Neural cell (in vitro differentiated cells): ENCODE measurements at regions not wholly inside any gene's neighbourhood (a gene's known extent, or its start where the extent isn't known, plus 50 kb on each side); places are given as distances from the start of the nearest gene placed in this dataset.

Experiments
- H2AFZ ChIP-seq: fragments of 200-600, 300-800 bp; sonication (generic), shearing (Covaris generic); 2 replicates; pipeline ENCODE4 v1.6.0; 2014; ENCODE audit warnings: low read depth, mild to moderate bottlenecking, antibody characterized with exemption, low read length, moderate library complexity
- H3F3A ChIP-seq: fragments of 200-600 bp; shearing (Covaris generic); 2 replicates; pipeline ENCODE4 v1.6.1; 2016; ENCODE audit warnings: mild to moderate bottlenecking, moderate library complexity, mixed read lengths, antibody characterized with exemption, low read length; ENCODE audit not compliant: insufficient read depth, poor library complexity, severe bottlenecking
- H3K27ac ChIP-seq: fragments of 200-600, 300-800 bp; sonication (generic), shearing (Covaris generic); 2 replicates; pipeline ENCODE4 v1.5.1; 2014; ENCODE audit warnings: mild to moderate bottlenecking, low read length, moderate library complexity
- H3K27me3 ChIP-seq: fragments of 300-800, 200-600 bp; sonication (generic), shearing (Covaris generic); 2 replicates; pipeline ENCODE4 v1.6.0; 2014; ENCODE audit warnings: mild to moderate bottlenecking, low read depth, low read length, moderate library complexity; ENCODE audit not compliant: insufficient read depth
- H3K36me3 ChIP-seq: fragments of 300-800, 200-600 bp; sonication (generic), shearing (Covaris generic); 2 replicates; pipeline ENCODE4 v1.5.1; 2014; ENCODE audit warnings: mild to moderate bottlenecking, antibody characterized with exemption, low read length, moderate library complexity; ENCODE audit not compliant: insufficient read depth
- H3K4me2 ChIP-seq: fragments of 300-800, 200-600 bp; sonication (generic), shearing (Covaris generic); 2 replicates; pipeline ENCODE4 v1.6.0; 2014; ENCODE audit warnings: mild to moderate bottlenecking, low read length
- H3K4me3 ChIP-seq: fragments of 300-800, 200-600 bp; sonication (generic), shearing (Covaris generic); 2 replicates; pipeline ENCODE4 v1.5.1; 2014; ENCODE audit warnings: mild to moderate bottlenecking, low read length, moderate library complexity
- H3K79me2 ChIP-seq: fragments of 200-600 bp; shearing (Covaris generic); replicated peaks from 2 replicates; pipeline ENCODE4 v1.6.0; 2014; ENCODE audit warnings: mild to moderate bottlenecking, low read length, moderate library complexity; ENCODE audit not compliant: insufficient read depth
- H3K9ac ChIP-seq: fragments of 300-800, 200-600 bp; sonication (generic), shearing (Covaris generic); 2 replicates; pipeline ENCODE4 v1.6.1; 2016; ENCODE audit warnings: mild to moderate bottlenecking, low read length, mixed read lengths
- H3K9me2 ChIP-seq: fragments of 200-600 bp; shearing (Covaris generic); 2 replicates; pipeline ENCODE4 v1.6.1; 2016; ENCODE audit warnings: mild to moderate bottlenecking, low read length, mixed read lengths; ENCODE audit not compliant: insufficient read depth
- H3K9me3 ChIP-seq: fragments of 200-600, 300-800 bp; sonication (generic), shearing (Covaris generic); 2 replicates; pipeline ENCODE4 v1.6.1; 2016; ENCODE audit warnings: mild to moderate bottlenecking, mixed run types, low read length, moderate library complexity, mixed read lengths
- H4K20me1 ChIP-seq: fragments of 200-600 bp; shearing (Covaris generic); 2 replicates; pipeline ENCODE4 v1.6.1; 2016; ENCODE audit warnings: mild to moderate bottlenecking, mixed run types; ENCODE audit not compliant: insufficient read depth
- EP300 ChIP-seq: fragments of 450-650 bp; conservative IDR thresholded peaks from 2 replicates; pipeline ENCODE4 v1.6.1; 2014; ENCODE audit warnings: antibody characterized with exemption, mild to moderate bottlenecking, moderate library complexity; ENCODE audit not compliant: poor library complexity, severe bottlenecking
- EZH2 ChIP-seq: fragments of 200-600, 300-800 bp; shearing (Covaris generic), sonication (generic); IDR thresholded peaks from 2 replicates; pipeline ENCODE4 v1.6.1; 2014; ENCODE audit warnings: antibody characterized with exemption, low read length, borderline replicate concordance, mild to moderate bottlenecking; ENCODE audit not compliant: insufficient read depth, poor library complexity, severe bottlenecking
- MXI1 ChIP-seq: fragments of 450-650 bp; conservative IDR thresholded peaks from 2 replicates; pipeline ENCODE4 v1.6.1; 2014; ENCODE audit warnings: antibody characterized with exemption, mild to moderate bottlenecking; ENCODE audit not compliant: poor library complexity, severe bottlenecking
- POLR2AphosphoS5 ChIP-seq: IDR thresholded peaks from 2 replicates; pipeline ENCODE4 v1.6.1; 2012
- RAD21 ChIP-seq: fragments of 450-650 bp; conservative IDR thresholded peaks from 2 replicates; pipeline ENCODE4 v1.6.1; 2014; ENCODE audit warnings: antibody characterized with exemption, mild to moderate bottlenecking, moderate library complexity
- SMC3 ChIP-seq: fragments of 450-650 bp; conservative IDR thresholded peaks from 2 replicates; pipeline ENCODE4 v1.6.1; 2014; ENCODE audit warnings: antibody characterized with exemption, mild to moderate bottlenecking, moderate library complexity; ENCODE audit not compliant: poor library complexity
- TAF1 ChIP-seq: IDR thresholded peaks from 2 replicates; pipeline ENCODE4 v1.6.1; 2012; ENCODE audit warnings: low read depth
- TF ChIP-seq, protein P1 (sequence below): fragments of 450-650 bp; IDR thresholded peaks from 2 replicates; pipeline ENCODE4 v1.5.1; 2014; ENCODE audit warnings: antibody characterized with exemption, mild to moderate bottlenecking, moderate library complexity; ENCODE audit not compliant: poor library complexity, severe bottlenecking
- TF ChIP-seq, protein P2 (sequence below): IDR thresholded peaks from 2 replicates; pipeline ENCODE4 v1.6.1; 2012; ENCODE audit warnings: borderline replicate concordance

DNA sequence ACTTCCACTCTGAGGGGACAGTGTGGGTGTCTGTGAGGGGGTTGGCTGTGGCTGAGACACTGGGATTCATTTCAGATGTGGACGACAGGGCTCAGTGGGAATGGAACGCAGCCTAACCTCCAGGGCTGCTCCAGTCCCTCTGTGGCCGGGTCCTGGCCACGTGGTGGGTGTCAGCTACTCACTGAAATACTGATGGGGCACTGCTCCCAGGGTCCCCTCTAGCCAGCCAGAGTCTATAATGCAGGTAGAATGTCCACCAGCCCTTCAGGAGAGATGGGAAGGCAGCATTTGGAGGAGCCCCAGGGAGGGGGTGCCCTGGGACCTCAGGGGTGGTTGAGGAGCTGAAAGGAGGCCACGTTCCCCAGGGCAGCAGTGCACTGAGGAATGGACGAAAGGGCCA is 87.2 kb upstream of the LANCL2 start:
- Histone ChIP-seq H3K9me2 (no peaks in the 10 kb centered on the region), H3K27ac (no peak overlapping the region), H3K27me3 (no peaks in the 10 kb centered on the region), H3K4me2 (no peak overlapping the region), H2AFZ (no peak overlapping the region), H3F3A (no peaks in the 10 kb centered on the region), H3K9me3 (no peaks in the 10 kb centered on the region), H4K20me1 (no peaks in the 10 kb centered on the region), H3K79me2 (no peaks in the 10 kb centered on the region), H3K9ac (no peak overlapping the region), H3K36me3 (no peaks in the 10 kb centered on the region), H3K4me3 (no peak overlapping the region)
- no peak for TF ChIP-seq POLR2AphosphoS5
- TF ChIP-seq, protein P1, sequence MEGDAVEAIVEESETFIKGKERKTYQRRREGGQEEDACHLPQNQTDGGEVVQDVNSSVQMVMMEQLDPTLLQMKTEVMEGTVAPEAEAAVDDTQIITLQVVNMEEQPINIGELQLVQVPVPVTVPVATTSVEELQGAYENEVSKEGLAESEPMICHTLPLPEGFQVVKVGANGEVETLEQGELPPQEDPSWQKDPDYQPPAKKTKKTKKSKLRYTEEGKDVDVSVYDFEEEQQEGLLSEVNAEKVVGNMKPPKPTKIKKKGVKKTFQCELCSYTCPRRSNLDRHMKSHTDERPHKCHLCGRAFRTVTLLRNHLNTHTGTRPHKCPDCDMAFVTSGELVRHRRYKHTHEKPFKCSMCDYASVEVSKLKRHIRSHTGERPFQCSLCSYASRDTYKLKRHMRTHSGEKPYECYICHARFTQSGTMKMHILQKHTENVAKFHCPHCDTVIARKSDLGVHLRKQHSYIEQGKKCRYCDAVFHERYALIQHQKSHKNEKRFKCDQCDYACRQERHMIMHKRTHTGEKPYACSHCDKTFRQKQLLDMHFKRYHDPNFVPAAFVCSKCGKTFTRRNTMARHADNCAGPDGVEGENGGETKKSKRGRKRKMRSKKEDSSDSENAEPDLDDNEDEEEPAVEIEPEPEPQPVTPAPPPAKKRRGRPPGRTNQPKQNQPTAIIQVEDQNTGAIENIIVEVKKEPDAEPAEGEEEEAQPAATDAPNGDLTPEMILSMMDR = no peak
- TF ChIP-seq SMC3 = no peak
- TF ChIP-seq EZH2 = no peak
- no peak for TF ChIP-seq EP300
- no peak for TF ChIP-seq TAF1
- TF ChIP-seq MXI1 = no peak
- TF ChIP-seq, protein P2, sequence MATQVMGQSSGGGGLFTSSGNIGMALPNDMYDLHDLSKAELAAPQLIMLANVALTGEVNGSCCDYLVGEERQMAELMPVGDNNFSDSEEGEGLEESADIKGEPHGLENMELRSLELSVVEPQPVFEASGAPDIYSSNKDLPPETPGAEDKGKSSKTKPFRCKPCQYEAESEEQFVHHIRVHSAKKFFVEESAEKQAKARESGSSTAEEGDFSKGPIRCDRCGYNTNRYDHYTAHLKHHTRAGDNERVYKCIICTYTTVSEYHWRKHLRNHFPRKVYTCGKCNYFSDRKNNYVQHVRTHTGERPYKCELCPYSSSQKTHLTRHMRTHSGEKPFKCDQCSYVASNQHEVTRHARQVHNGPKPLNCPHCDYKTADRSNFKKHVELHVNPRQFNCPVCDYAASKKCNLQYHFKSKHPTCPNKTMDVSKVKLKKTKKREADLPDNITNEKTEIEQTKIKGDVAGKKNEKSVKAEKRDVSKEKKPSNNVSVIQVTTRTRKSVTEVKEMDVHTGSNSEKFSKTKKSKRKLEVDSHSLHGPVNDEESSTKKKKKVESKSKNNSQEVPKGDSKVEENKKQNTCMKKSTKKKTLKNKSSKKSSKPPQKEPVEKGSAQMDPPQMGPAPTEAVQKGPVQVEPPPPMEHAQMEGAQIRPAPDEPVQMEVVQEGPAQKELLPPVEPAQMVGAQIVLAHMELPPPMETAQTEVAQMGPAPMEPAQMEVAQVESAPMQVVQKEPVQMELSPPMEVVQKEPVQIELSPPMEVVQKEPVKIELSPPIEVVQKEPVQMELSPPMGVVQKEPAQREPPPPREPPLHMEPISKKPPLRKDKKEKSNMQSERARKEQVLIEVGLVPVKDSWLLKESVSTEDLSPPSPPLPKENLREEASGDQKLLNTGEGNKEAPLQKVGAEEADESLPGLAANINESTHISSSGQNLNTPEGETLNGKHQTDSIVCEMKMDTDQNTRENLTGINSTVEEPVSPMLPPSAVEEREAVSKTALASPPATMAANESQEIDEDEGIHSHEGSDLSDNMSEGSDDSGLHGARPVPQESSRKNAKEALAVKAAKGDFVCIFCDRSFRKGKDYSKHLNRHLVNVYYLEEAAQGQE = no peak
- TF ChIP-seq RAD21 = no peak

DNA sequence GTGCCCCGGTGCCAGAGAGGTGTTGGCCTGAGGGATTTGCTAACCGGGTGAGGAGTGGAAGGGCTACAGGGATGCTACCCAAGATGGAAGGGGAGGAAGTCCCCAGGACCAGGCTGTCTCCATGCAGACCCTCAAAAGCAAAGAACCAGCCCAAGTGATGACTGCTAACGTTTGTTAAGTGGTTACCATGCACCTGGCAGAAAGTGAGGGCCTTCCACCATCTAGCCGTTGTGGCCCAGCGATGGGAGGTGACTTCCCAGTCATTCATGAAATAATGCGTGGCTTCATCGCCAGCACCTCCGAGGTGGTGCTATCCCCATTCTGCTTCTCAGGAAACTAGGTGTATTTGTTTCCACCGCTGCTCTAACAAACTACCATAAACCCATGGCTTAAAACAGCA is 86.8 kb upstream of the LANCL2 start:
- TF ChIP-seq EP300 = no peak
- TF ChIP-seq MXI1 = no peak
- TF ChIP-seq SMC3 = no peak
- TF ChIP-seq, protein P2 = no peak
- TF ChIP-seq RAD21 = no peak
- no peak for TF ChIP-seq EZH2
- TF ChIP-seq, protein P1 = no peak
- TF ChIP-seq POLR2AphosphoS5 = no peak
- TF ChIP-seq TAF1 = no peak
- no peaks in the 10 kb centered on the region for H3K79me2 ChIP-seq
- H3K27me3 ChIP-seq = no peaks in the 10 kb centered on the region
- no peaks in the 10 kb centered on the region for H3K36me3 ChIP-seq
- no peak overlapping the region for H3K4me2 ChIP-seq
- H3F3A ChIP-seq = no peaks in the 10 kb centered on the region
- no peak overlapping the region for H3K27ac ChIP-seq
- H2AFZ ChIP-seq = no peak overlapping the region
- no peaks in the 10 kb centered on the region for H4K20me1 ChIP-seq
- H3K9ac ChIP-seq = no peak overlapping the region
- no peak overlapping the region for H3K4me3 ChIP-seq
- no peaks in the 10 kb centered on the region for H3K9me2 ChIP-seq
- H3K9me3 ChIP-seq = no peaks in the 10 kb centered on the region
